Thoracic aorta (tissue), 2 donors: ENCODE measurements at regions not wholly inside any gene's neighbourhood (a gene's known extent, or its start where the extent isn't known, plus 50 kb on each side); places are given as distances from the start of the nearest gene placed in this dataset.

Experiments
- ATAC-seq: fragments of 150-250 bp; one replicate; pipeline ENCODE4 v1.8.0; 2017; ENCODE audit warnings: low read depth; ENCODE audit not compliant: insufficient number of reproducible peaks, low FRiP score
- DNase-seq: peaks from one replicate; pipeline ENCODE4 v3.0.0-alpha.2; 2020; ENCODE audit warnings: low spot score
- H3K27ac ChIP-seq, 2 donors: fragments of 200-600 bp; sonication (generic); 1 replicate in 1 of 2; 2 replicates in 1 of 2; pipeline ENCODE4 v1.5.1; 2016; ENCODE audit warnings: mild to moderate bottlenecking in 2 of 2, moderate library complexity in 2 of 2
- H3K27me3 ChIP-seq: fragments of 200-600 bp; sonication (generic); replicated peaks from 2 replicates; pipeline ENCODE4 v1.6.0; 2016; ENCODE audit warnings: mild to moderate bottlenecking; ENCODE audit not compliant: insufficient read depth
- H3K36me3 ChIP-seq: fragments of 200-600 bp; sonication (generic); one replicate; pipeline ENCODE4 v1.5.1; 2016
- H3K4me1 ChIP-seq, 2 donors: fragments of 200-600 bp; sonication (generic); 1 replicate in 1 of 2; 2 replicates in 1 of 2; pipeline versions ENCODE4 v1.5.1 to v1.6.0; 2016; ENCODE audit warnings: low read depth in 2 of 2, mild to moderate bottlenecking in 1 of 2; ENCODE audit not compliant: control insufficient read depth in 1 of 2
- H3K4me3 ChIP-seq: fragments of 200-600 bp; sonication (generic); 2 replicates; pipeline ENCODE4 v1.5.1; 2016; ENCODE audit warnings: mild to moderate bottlenecking
- H3K9me3 ChIP-seq: fragments of 200-600 bp; sonication (generic); 2 replicates; pipeline ENCODE4 v1.5.1; 2016
- TF ChIP-seq, protein P1 (sequence below): fragments of 200-600 bp; sonication (generic); IDR thresholded peaks from one replicate; pipeline ENCODE4 v1.5.1; 2019; ENCODE audit warnings: antibody characterized with exemption

DNA sequence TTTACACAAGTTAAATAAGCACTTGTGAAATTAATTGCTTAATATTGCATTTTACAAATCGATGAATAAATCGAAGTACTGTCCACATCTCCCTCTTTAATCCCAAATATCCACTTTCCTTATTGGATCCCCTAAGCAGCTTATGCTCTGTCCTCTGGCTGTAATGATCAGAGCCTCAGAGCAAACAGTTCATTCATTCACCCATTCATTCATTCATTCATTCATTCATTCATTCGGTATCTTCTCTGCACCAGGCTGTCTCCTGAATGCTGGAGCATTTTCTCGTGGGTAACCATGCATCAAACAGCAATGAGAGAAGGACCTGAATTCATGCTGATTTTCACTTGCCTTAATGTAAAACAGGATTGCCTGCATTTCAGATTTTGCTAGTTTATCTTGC lies 69.5 kb upstream of the IGSF21 start:
- Histone ChIP-seq H3K36me3 (no peaks in the 10 kb centered on the region), H3K27ac (no peak overlapping the region), H3K4me3 (no peak overlapping the region), H3K9me3 (no peaks in the 10 kb centered on the region), H3K4me1 (no peaks in the 10 kb centered on the region), H3K27me3 (no peaks in the 10 kb centered on the region)
- ATAC-seq (no peak), DNase-seq (no peak)
- TF ChIP-seq, protein P1, sequence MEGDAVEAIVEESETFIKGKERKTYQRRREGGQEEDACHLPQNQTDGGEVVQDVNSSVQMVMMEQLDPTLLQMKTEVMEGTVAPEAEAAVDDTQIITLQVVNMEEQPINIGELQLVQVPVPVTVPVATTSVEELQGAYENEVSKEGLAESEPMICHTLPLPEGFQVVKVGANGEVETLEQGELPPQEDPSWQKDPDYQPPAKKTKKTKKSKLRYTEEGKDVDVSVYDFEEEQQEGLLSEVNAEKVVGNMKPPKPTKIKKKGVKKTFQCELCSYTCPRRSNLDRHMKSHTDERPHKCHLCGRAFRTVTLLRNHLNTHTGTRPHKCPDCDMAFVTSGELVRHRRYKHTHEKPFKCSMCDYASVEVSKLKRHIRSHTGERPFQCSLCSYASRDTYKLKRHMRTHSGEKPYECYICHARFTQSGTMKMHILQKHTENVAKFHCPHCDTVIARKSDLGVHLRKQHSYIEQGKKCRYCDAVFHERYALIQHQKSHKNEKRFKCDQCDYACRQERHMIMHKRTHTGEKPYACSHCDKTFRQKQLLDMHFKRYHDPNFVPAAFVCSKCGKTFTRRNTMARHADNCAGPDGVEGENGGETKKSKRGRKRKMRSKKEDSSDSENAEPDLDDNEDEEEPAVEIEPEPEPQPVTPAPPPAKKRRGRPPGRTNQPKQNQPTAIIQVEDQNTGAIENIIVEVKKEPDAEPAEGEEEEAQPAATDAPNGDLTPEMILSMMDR, result no peak

DNA sequence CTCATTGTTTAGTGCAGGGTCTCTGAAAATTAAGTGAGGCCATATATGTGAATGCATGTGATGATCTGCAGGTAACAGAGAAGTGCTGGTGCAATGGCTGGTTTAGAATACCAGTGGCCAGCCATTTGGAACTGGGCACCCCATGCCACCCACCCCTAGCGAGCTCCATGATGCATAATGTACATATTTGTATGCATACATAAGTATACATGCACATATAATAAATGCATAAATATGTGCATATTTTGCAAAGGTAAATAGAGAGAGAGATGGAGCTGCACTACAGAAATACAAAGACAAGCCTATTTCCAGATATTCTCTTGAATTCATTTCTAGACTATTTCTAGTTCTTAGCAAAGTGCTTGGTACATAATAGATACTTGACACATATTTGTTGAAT lies 68.5 kb upstream of the IGSF21 start:
- no peaks in the 10 kb centered on the region for H3K27me3 ChIP-seq
- H3K9me3 ChIP-seq, result no peaks in the 10 kb centered on the region
- H3K4me1 ChIP-seq, result no peaks in the 10 kb centered on the region
- no peak overlapping the region for H3K4me3 ChIP-seq
- H3K27ac ChIP-seq, result no peak overlapping the region
- H3K36me3 ChIP-seq, result no peaks in the 10 kb centered on the region
- ATAC-seq (no peak), DNase-seq (no peak)
- TF ChIP-seq, protein P1, result no peak

DNA sequence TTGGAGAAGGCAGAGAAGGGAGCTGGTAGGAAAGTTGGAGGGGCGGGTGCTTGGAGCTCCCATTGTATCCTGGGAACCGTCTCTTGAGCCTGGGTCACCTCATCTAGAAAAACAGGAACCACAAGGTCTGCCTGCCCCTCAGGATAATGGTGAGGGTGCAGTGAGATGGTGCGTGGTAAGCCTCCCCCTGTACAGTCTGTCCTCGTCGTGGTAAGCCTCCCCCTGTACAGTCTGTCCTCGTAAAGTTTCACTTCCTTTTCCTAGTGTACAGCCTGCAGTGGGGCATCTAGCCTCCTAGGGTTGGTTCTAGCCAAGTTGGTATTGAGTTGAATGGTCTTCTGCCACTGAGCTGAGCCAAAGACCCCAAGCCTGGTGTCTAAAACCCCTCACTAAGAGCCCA lies 66.5 kb upstream of the IGSF21 start:
- Histone ChIP-seq H3K4me3 (no peak overlapping the region), H3K27ac (no peak overlapping the region), H3K36me3 (no peaks in the 10 kb centered on the region), H3K9me3 (no peaks in the 10 kb centered on the region), H3K4me1 (no peaks in the 10 kb centered on the region), H3K27me3 (no peaks in the 10 kb centered on the region)
- ATAC-seq (no peak), DNase-seq (no peak)
- TF ChIP-seq, protein P1, result no peak

DNA sequence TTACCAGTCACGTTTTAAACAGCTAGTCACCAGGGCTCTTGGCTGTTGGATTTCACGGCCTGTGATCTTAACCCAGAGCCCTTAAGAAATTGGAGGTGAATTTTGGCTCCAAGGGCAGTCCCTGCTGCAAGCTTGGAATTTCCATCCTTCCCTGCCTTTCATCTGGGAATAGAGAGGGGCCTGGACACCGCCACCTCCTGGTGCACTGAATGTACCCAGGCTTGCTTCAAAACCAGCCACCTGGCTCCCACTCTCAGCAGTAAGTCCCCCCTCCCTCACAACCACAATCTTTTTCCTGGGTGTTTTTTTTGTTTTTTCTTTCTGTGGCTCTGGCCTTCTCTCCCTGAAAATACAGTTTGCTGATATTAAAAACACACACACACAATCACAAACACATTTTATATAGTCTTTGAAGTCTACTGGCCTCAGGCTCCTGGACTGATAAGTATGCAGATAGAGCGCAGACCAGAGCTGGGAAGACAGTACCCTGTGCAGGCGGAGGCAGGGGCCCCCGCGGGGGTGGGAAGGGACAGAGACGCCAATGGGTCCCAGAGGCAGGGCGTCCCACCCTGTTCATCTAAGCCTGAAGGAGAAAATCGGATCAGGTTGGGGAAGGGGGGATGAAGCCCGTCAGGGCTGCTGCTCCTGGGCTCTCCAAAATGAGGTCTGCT lies 65.8 kb upstream of the IGSF21 start:
- Histone ChIP-seq H3K36me3 (no peaks in the 10 kb centered on the region), H3K27ac (no peak overlapping the region), H3K4me3 (no peak overlapping the region), H3K27me3 (no peaks in the 10 kb centered on the region), H3K9me3 (no peaks in the 10 kb centered on the region), H3K4me1 (no peaks in the 10 kb centered on the region)
- no peak for ATAC-seq
- TF ChIP-seq, protein P1, result no peak
- DNase-seq, result no peak

DNA sequence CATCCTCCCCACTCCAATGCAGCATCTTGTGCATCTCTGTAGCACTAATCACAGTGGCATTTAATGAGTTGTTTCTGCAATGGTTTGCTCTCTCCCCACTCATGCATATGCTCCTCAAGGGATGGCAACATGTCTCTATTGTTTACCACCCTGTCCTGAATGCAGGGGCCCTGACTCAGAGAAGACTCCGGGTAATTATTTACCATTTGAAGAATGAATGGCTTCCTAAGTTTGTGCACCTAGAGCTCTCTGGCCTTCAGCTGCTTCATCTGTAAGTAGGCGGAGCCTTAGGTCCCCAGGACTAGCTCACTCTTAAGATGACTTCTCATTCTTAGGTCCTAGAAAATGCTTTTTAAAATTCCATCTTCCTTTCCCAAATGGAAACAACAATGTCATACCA lies 63.7 kb upstream of the IGSF21 start:
- no peak for ATAC-seq

More for the DNA sequence above, 63.7 kb upstream of the IGSF21 start:
- Histone ChIP-seq H3K27me3 (no peaks in the 10 kb centered on the region), H3K4me1 (no peaks in the 10 kb centered on the region), H3K36me3 (no peaks in the 10 kb centered on the region), H3K4me3 (no peak overlapping the region), H3K9me3 (no peaks in the 10 kb centered on the region), H3K27ac (no peak overlapping the region)
- no peak for DNase-seq
- TF ChIP-seq, protein P1, result no peak
